IMR-90 (cell line): ENCODE measurements at regions not wholly inside any gene's neighbourhood (a gene's known extent, or its start where the extent isn't known, plus 50 kb on each side); places are given as distances from the start of the nearest gene placed in this dataset.

Source experiments
- ATAC-seq: fragments of 200-7000 bp; cut with Tn5 transposase; 2 replicates; pipeline ENCODE4 v1.9.1; 2020; ENCODE audit warnings: low read depth, mild to moderate bottlenecking, moderate library complexity
- BruUV-seq: library from RNA; stranded (reverse); fragments of 400-500 nt; replicated peaks from 2 replicates; lab custom pipeline; 2021; lab: Mats Ljungman, UMichigan
- CTCF ChIA-PET: fragments of 300-600 bp; formaldehyde crosslinking; extraction: SDS; loops from one replicate; lab custom pipeline; 2021; ENCODE audit warnings: antibody characterized with exemption; lab: Yijun Ruan, JAX
- POLR2A ChIA-PET: fragments of 300-600 bp; sonication (Branson Sonifier 250); formaldehyde crosslinking; loops from one replicate; lab custom pipeline; 2022; ENCODE audit warnings: antibody characterized with exemption; ENCODE audit not compliant: unreplicated experiment; lab: Charles Lee
- DNase-seq: peaks from one replicate; pipeline ENCODE4 v3.0.0; 2013
- H2AFZ ChIP-seq: replicated peaks from 2 replicates; pipeline ENCODE3; 2013; ENCODE audit warnings: low read length, mild to moderate bottlenecking; ENCODE audit not compliant: poor library complexity
- H2AK5ac ChIP-seq: 2 replicates; pipeline ENCODE4 v1.6.1; 2013; ENCODE audit warnings: low read depth, low read length, inconsistent platforms
- H2AK9ac ChIP-seq: replicated peaks from 2 replicates; pipeline ENCODE3; 2013; ENCODE audit warnings: mild to moderate bottlenecking, low read depth, low read length, moderate library complexity; ENCODE audit not compliant: poor library complexity
- H2BK120ac ChIP-seq: 2 replicates; pipeline ENCODE4 v1.6.1; 2013; ENCODE audit warnings: low read depth, low read length, inconsistent platforms
- H2BK15ac ChIP-seq: 3 replicates; pipeline ENCODE4 v1.6.1; 2013; ENCODE audit warnings: low read depth, low read length, inconsistent platforms
- H2BK20ac ChIP-seq: 2 replicates; pipeline ENCODE4 v1.6.1; 2013; ENCODE audit warnings: low read depth, mild to moderate bottlenecking, inconsistent platforms, low read length, moderate library complexity
- H2BK5ac ChIP-seq: 2 replicates; pipeline ENCODE4 v1.6.1; 2013; ENCODE audit warnings: mild to moderate bottlenecking, low read depth, low read length, inconsistent platforms; ENCODE audit not compliant: poor library complexity, severe bottlenecking
- H3K14ac ChIP-seq: replicated peaks from 2 replicates; pipeline ENCODE4 v1.6.1; 2013; ENCODE audit warnings: low read depth, low read length, inconsistent platforms
- H3K18ac ChIP-seq: 2 replicates; pipeline ENCODE4 v1.6.1; 2013; ENCODE audit warnings: low read depth, low read length, control low read depth
- H3K23ac ChIP-seq: 2 replicates; pipeline ENCODE4 v1.6.1; 2013; ENCODE audit warnings: low read depth, low read length, inconsistent platforms
- H3K27ac ChIP-seq: 2 replicates; pipeline ENCODE4 v1.5.1; 2013; ENCODE audit warnings: mild to moderate bottlenecking, control low read depth, low read length; ENCODE audit not compliant: insufficient read depth
- H3K27me3 ChIP-seq: 2 replicates; pipeline ENCODE4 v1.6.1; 2013; ENCODE audit warnings: low read length; ENCODE audit not compliant: control insufficient read depth, insufficient read depth
- H3K36me3 ChIP-seq: 2 replicates; pipeline ENCODE4 v1.6.1; 2013; ENCODE audit warnings: low read length, mixed read lengths; ENCODE audit not compliant: control insufficient read depth, insufficient read depth
- H3K4ac ChIP-seq: 2 replicates; pipeline ENCODE4 v1.6.1; 2013; ENCODE audit warnings: low read depth, low read length, inconsistent platforms
- H3K4me1 ChIP-seq: 2 replicates; pipeline ENCODE4 v1.6.1; 2013; ENCODE audit warnings: low read length, mixed read lengths; ENCODE audit not compliant: control insufficient read depth, insufficient read depth
- H3K4me2 ChIP-seq: 2 replicates; pipeline ENCODE4 v1.6.1; 2013; ENCODE audit warnings: low read depth, mild to moderate bottlenecking, control low read depth, low read length, moderate library complexity
- H3K4me3 ChIP-seq: 2 replicates; pipeline ENCODE4 v1.5.1; 2013; ENCODE audit warnings: low read depth, mild to moderate bottlenecking, control low read depth, low read length, moderate library complexity; ENCODE audit not compliant: insufficient read depth
- H3K56ac ChIP-seq: 2 replicates; pipeline ENCODE4 v1.6.1; 2013; ENCODE audit warnings: low read length, inconsistent platforms; ENCODE audit not compliant: insufficient read depth; ENCODE audit errors: extremely low read depth
- H3K79me1 ChIP-seq, 2 experiments: 2 replicates each; pipeline ENCODE4 v1.6.1; 2013; ENCODE audit warnings: low read length in 2 of 2, inconsistent platforms in 1 of 2, low read depth in 1 of 2
- H3K9ac ChIP-seq: 2 replicates; pipeline ENCODE4 v1.6.1; 2013; ENCODE audit warnings: low read depth, low read length, control low read depth
- H3K9me1 ChIP-seq: 2 replicates; pipeline ENCODE4 v1.6.1; 2013; ENCODE audit warnings: low read length, inconsistent platforms; ENCODE audit not compliant: insufficient read depth
- H3K9me3 ChIP-seq: 2 replicates; pipeline ENCODE4 v1.6.1; 2013; ENCODE audit warnings: low read length; ENCODE audit not compliant: control insufficient read depth, insufficient read depth
- H4K20me1 ChIP-seq: 2 replicates; pipeline ENCODE4 v1.6.1; 2013; ENCODE audit warnings: low read length, inconsistent platforms; ENCODE audit not compliant: insufficient read depth
- H4K5ac ChIP-seq: 2 replicates; pipeline ENCODE4 v1.6.1; 2013; ENCODE audit warnings: mild to moderate bottlenecking, low read depth, low read length, control low read depth
- H4K8ac ChIP-seq, 2 experiments: 2 replicates each; pipeline ENCODE4 v1.6.1; 2013; ENCODE audit warnings: low read depth in 2 of 2, low read length in 2 of 2, control low read depth in 1 of 2, inconsistent platforms in 1 of 2
- H4K91ac ChIP-seq: 2 replicates; pipeline ENCODE4 v1.6.1; 2013; ENCODE audit warnings: low read depth, low read length, inconsistent platforms; ENCODE audit not compliant: insufficient read depth
- BHLHE40 ChIP-seq: fragments of 150-350 bp; IDR thresholded peaks from 2 replicates; pipeline ENCODE4 v1.6.1; 2016; ENCODE audit warnings: mild to moderate bottlenecking, low read depth, low read length
- CEBPB ChIP-seq: IDR thresholded peaks from 2 replicates; pipeline ENCODE4 v1.6.1; 2012; ENCODE audit warnings: low read depth, low read length, improper control_type of control experiment
- CHD1 ChIP-seq: IDR thresholded peaks from 2 replicates; pipeline ENCODE4 v1.6.1; 2012; ENCODE audit warnings: low read depth, low read length, improper control_type of control experiment
- FOS ChIP-seq: fragments of 150-350 bp; IDR thresholded peaks from 2 replicates; pipeline ENCODE4 v1.6.1; 2016; ENCODE audit warnings: low read depth, low read length
- MAFK ChIP-seq: IDR thresholded peaks from 2 replicates; pipeline ENCODE4 v1.6.1; 2012; ENCODE audit warnings: low read depth, low read length, improper control_type of control experiment
- MAZ ChIP-seq: IDR thresholded peaks from 2 replicates; pipeline ENCODE4 v1.6.1; 2012; ENCODE audit warnings: low read depth, mild to moderate bottlenecking, low read length, improper control_type of control experiment, moderate library complexity, borderline replicate concordance
- MXI1 ChIP-seq: IDR thresholded peaks from 2 replicates; pipeline ENCODE4 v1.6.1; 2012; ENCODE audit warnings: low read depth, mild to moderate bottlenecking, low read length, moderate library complexity, borderline replicate concordance
- NFE2L2 ChIP-seq: fragments of 150-350 bp; IDR thresholded peaks from 2 replicates; pipeline ENCODE4 v1.6.1; 2016; ENCODE audit warnings: low read depth, mild to moderate bottlenecking, low read length
- POLR2A ChIP-seq: IDR thresholded peaks from 2 replicates; pipeline ENCODE4 v1.6.1; 2012; ENCODE audit warnings: mild to moderate bottlenecking, low read depth, low read length
- RAD21 ChIP-seq: IDR thresholded peaks from 2 replicates; pipeline ENCODE4 v1.6.1; 2012; ENCODE audit warnings: low read length, improper control_type of control experiment
- RCOR1 ChIP-seq: IDR thresholded peaks from 2 replicates; pipeline ENCODE4 v1.6.1; 2012; ENCODE audit warnings: mild to moderate bottlenecking, low read length, improper control_type of control experiment; ENCODE audit not compliant: insufficient replicate concordance
- RFX5 ChIP-seq: IDR thresholded peaks from 2 replicates; pipeline ENCODE4 v1.8.0; 2012; ENCODE audit warnings: low read depth, mild to moderate bottlenecking, low read length, moderate library complexity
- SMC3 ChIP-seq: fragments of 150-350 bp; IDR thresholded peaks from 2 replicates; pipeline ENCODE4 v1.6.1; 2016; ENCODE audit warnings: low read depth, mild to moderate bottlenecking, antibody characterized with exemption, low read length, moderate library complexity
- WGBS, 2 experiments: methylation state at CpG; one replicate each; pipeline versions ENCODE4 v1.1.5 to v1.1.7; 2013; ENCODE audit warnings: missing lambda C conversion rate in 2 of 2; ENCODE audit not compliant: insufficient read length in 1 of 2; ENCODE audit errors: extremely low coverage in 2 of 2; 5-methylcytosine and 5-hydroxymethylcytosine counted together
- dilution Hi-C: fragments of 300-500 bp; cut with HindIII; formaldehyde crosslinking; loops from one replicate; pipeline ENCODE4 v1.14.3; 2018; ENCODE audit warnings: low sequenced_read_pairs; ENCODE audit not compliant: unreplicated experiment
- in situ Hi-C: fragments of 300-500 bp; cut with MboI; formaldehyde crosslinking; loops from 3 replicates; pipeline ENCODE4 v1.14.3; 2019; ENCODE audit warnings: low sequenced_read_pairs, inconsistent platforms, mixed read lengths
- intact Hi-C: fragments of 100-400 bp; cut with micrococcal nuclease; formaldehyde crosslinking; loops from 2 replicates; pipeline ENCODE4 v1.10.0; 2022
- TF ChIP-seq, protein P1 (sequence below): fragments of 150-350 bp; IDR thresholded peaks from 2 replicates; pipeline ENCODE4 v1.6.1; 2017; ENCODE audit warnings: mild to moderate bottlenecking, antibody characterized with exemption, low read length, low read depth
- TF ChIP-seq, protein P2 (sequence below): conservative IDR thresholded peaks from 2 replicates; pipeline ENCODE4 v1.5.1; 2012; ENCODE audit warnings: mild to moderate bottlenecking, low read depth, low read length, improper control_type of control experiment
- TF ChIP-seq, protein P3 (sequence below): fragments of 150-350 bp; IDR thresholded peaks from 2 replicates; pipeline ENCODE4 v1.6.1; 2016; ENCODE audit warnings: low read depth, mild to moderate bottlenecking, low read length, moderate library complexity, borderline replicate concordance

DNA sequence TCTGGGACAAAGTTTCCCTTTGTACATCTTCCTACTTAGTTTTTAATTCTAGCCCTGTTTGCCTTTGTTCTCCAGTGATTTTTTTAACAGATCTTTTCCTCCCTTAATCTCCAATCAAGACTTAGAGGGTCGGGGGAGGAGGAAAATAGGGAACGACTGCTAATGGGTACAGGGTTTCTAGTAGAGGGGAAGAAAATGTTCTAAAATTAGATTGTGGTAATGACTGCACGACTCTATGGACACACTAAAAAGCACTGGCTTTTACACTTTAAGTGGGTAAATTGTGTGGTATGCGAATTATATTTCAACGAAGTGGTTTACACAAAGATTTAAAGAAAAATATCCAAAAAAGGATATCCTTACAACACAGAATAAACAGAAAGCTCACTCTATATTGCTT lies 110.0 kb upstream of the SPON1 start:
- TF ChIP-seq BHLHE40 (no peak), FOS (no peak), CHD1 (no peak), MAFK (no peak), NFE2L2 (no peak), MXI1 (no peak), POLR2A (no peak), SMC3 (no peak), RCOR1 (no peak), MAZ (no peak), RAD21 (no peak), CEBPB (no peak), RFX5 (no peak)
- TF ChIP-seq, protein P1, sequence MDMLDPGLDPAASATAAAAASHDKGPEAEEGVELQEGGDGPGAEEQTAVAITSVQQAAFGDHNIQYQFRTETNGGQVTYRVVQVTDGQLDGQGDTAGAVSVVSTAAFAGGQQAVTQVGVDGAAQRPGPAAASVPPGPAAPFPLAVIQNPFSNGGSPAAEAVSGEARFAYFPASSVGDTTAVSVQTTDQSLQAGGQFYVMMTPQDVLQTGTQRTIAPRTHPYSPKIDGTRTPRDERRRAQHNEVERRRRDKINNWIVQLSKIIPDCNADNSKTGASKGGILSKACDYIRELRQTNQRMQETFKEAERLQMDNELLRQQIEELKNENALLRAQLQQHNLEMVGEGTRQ: no peak
- TF ChIP-seq, protein P2, sequence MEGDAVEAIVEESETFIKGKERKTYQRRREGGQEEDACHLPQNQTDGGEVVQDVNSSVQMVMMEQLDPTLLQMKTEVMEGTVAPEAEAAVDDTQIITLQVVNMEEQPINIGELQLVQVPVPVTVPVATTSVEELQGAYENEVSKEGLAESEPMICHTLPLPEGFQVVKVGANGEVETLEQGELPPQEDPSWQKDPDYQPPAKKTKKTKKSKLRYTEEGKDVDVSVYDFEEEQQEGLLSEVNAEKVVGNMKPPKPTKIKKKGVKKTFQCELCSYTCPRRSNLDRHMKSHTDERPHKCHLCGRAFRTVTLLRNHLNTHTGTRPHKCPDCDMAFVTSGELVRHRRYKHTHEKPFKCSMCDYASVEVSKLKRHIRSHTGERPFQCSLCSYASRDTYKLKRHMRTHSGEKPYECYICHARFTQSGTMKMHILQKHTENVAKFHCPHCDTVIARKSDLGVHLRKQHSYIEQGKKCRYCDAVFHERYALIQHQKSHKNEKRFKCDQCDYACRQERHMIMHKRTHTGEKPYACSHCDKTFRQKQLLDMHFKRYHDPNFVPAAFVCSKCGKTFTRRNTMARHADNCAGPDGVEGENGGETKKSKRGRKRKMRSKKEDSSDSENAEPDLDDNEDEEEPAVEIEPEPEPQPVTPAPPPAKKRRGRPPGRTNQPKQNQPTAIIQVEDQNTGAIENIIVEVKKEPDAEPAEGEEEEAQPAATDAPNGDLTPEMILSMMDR: no peak
- TF ChIP-seq, protein P3, sequence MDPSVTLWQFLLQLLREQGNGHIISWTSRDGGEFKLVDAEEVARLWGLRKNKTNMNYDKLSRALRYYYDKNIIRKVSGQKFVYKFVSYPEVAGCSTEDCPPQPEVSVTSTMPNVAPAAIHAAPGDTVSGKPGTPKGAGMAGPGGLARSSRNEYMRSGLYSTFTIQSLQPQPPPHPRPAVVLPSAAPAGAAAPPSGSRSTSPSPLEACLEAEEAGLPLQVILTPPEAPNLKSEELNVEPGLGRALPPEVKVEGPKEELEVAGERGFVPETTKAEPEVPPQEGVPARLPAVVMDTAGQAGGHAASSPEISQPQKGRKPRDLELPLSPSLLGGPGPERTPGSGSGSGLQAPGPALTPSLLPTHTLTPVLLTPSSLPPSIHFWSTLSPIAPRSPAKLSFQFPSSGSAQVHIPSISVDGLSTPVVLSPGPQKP: no peak
- no CpG with 5 or more reads among the region's 5 CpGs for WGBS, 2 experiments
- Histone ChIP-seq H2BK15ac (no peak overlapping the region), H3K4me1 (no peaks in the 10 kb centered on the region), H3K79me1 (no peaks in the 10 kb centered on the region), H4K20me1 (no peaks in the 10 kb centered on the region), H3K56ac (no peak overlapping the region), H3K27me3 (no peaks in the 10 kb centered on the region), H3K9ac (no peak overlapping the region), H3K4me3 (no peak overlapping the region), H3K4ac (no peak overlapping the region), H3K9me1 (no peaks in the 10 kb centered on the region), H2AK5ac (no peak overlapping the region), H2AFZ (no peak overlapping the region), H3K36me3 (no peaks in the 10 kb centered on the region), H4K5ac (no peak overlapping the region), H4K91ac (no peak overlapping the region), H2AK9ac (no peak overlapping the region), H2BK120ac (no peak overlapping the region), H3K23ac (no peak overlapping the region), H3K18ac (no peak overlapping the region), H3K9me3 (no peaks in the 10 kb centered on the region), H4K8ac (no peak overlapping the region), H3K14ac (no peak overlapping the region), H2BK5ac (no peak overlapping the region), H3K27ac (no peak overlapping the region), H2BK20ac (no peak overlapping the region), H3K4me2 (no peak overlapping the region)
- ATAC-seq (no peak), DNase-seq (no peak)
- ChIA-PET POLR2A (no interaction called here), CTCF (no interaction called here)
- no TSS peak for BruUV-seq
- in situ Hi-C loops (no loop called here), intact Hi-C loops (no loop called here), dilution Hi-C loops (no loop called here)
